ENCODE measurements at regions not wholly inside any gene's neighbourhood (a gene's known extent, or its start where the extent isn't known, plus 50 kb on each side); places are given as distances from the start of the nearest gene placed in this dataset.

DNA sequence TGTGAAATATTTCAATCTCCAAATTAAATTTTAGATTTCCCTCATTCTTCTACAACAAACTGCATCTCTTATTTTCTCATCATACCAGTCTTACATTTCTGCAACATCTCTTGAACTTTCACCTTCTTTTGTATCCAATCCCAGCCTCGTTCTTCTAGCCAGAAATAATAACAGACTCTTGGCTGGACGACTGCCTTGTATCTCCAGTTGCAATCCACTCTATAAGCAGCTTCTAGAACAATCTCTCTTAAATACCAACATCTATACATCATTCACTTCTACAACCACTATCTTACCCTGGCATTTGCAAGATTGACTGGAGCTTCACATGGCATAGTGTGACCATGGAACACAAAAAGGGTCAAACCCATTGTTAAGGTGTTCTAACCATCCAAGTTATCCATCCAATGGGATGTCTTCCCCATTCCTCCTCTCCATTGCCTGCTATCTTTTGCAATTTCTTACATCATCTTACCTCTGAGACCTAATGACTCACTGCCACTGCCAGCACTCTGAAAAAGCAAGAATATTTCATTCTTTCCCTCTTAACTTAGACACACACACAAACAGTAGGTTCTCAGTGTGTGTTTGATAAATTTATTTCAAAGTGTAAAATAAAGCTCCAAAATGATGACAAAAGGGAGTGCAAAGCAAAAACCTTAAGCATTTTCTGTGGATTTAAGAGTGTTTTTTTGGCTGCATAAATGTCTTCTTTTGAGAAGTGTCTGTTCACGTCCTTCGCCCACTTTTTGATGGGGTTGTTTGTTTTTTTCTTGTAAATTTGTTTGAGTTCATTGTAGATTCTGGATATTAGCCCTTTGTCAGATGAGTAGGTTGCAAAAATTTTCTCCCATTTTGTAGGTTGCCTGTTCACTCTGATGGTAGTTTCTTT lies 145.6 kb downstream of the METTL4 start:
- DNase-seq (ENCODE audit: low spot score) = no peak

DNA sequence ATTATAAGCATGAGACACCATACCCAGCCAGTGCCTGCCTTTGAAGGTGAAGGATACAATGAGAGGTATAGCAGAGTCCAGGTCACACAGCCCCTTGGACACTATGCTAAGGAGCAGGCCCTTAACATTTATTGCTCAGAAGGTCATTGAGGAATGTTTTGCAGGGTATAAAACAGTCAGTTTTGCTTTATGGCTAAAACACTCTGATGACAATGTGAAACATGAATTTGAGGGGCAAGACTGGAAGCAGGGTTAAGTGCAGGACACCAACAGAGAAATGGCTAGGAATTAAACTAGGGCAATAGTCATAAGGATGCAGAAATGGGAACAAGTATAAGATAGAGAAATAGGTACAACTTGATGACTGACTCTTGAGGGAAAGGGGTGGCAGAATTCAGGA lies 141.1 kb downstream of the METTL4 start:
- DNase-seq (ENCODE audit: low spot score) = no peak

DNA sequence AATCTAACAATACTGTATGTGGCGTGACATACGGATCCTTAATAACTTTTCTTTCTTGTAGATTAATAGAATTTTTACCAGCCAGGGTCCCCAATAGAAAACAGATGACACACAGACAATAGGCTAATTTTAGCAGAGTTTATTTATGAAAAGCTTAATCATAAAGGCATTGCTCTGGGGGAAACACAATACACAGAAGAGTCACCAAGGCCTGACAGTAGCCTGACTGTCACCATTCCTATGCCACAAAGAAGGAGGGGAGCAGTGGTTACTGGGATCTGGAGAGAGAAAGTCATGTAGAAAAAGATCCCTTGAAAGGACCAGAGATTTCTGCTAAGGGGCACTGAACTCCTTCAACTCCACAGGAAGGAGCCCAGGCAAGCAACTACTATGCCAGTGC lies 139.5 kb downstream of the METTL4 start:
- DNase-seq (ENCODE audit: low spot score) = no peak

DNA sequence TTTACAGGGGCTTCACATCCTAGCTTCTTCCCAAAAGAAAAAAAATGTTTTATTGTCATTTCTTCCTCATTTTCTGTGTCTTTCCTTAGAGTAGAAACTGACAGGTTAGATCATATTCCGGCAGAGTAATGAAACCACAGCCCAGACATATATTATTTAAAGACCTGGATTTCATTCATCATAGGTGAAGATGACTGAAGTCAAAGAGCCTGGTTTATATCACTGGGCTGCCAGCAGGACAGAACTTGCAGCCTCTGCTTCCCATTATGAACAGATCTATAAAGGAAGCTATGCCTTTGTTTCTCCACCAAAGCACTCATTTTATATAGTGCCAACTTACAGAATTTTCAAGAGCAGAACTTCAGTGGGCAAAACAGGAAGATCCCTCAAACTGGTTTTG lies 137.9 kb downstream of the METTL4 start:
- no peak for DNase-seq (ENCODE audit: low spot score)

DNA sequence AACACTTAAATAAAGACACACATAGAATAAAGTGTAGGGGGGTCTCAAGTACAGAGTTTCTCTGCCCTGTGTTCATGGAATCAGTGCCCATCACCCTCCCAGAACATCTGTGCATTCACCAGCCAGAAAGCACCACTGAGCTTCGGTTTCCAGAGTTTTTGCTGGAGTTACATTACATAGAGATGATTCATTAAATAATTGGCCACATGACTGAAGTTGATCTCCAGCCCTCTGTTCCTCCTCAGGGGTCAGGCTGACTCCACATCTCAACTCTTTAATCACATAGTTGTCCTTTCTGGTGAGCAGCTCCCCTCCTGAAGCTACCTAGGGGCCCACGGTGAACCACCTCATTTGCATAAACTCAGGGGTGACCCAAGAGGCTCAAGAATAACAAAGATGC lies 129.8 kb downstream of the METTL4 start:
- no peak for DNase-seq (ENCODE audit: low spot score)

DNA sequence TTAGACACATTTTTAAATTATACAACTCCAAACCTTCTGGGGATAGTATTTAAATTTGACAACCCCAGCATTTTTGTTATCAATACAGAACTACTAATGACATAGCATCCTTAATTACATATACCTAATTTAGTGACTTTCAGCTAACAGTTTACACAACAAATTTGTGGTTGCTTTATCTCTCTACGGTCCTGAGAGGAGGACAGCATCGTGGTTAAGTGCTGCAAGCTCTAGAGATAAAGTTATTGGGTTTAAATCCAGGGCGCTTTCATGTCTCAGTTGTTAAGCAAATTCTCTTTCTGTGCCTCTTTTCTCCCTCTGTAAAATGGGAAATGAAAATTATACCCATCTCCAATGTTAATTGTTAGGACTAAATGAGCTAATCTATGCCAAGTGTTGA lies 129.3 kb downstream of the METTL4 start:
- DNase-seq (ENCODE audit: low spot score) = no peak

DNA sequence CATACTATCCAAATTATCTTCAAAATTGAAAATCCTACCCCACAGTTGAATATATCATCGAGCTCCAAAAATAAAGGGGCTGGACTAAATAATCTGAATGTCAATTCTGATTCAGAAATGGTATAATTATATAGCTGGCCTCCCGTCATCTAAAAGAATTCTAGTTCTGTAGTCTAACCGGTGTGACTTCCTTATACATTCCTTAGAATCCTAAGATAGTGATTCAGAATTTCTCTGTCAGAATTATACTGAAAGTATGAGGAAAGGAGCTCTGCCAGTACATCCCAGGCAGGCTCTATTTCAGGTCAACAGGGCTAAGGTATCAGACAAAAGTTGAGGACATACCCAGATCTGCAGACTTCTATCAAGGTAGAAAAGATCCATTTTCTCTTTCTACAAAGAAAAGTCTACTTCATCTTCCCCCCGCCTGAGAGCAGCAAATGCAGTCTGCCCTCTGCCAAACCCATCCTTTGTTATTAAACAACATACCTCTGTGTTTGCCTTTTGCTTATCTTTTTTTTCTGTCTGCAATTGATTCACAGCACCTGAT lies 128.5 kb downstream of the METTL4 start:
- DNase-seq (ENCODE audit: low spot score) = no peak

DNA sequence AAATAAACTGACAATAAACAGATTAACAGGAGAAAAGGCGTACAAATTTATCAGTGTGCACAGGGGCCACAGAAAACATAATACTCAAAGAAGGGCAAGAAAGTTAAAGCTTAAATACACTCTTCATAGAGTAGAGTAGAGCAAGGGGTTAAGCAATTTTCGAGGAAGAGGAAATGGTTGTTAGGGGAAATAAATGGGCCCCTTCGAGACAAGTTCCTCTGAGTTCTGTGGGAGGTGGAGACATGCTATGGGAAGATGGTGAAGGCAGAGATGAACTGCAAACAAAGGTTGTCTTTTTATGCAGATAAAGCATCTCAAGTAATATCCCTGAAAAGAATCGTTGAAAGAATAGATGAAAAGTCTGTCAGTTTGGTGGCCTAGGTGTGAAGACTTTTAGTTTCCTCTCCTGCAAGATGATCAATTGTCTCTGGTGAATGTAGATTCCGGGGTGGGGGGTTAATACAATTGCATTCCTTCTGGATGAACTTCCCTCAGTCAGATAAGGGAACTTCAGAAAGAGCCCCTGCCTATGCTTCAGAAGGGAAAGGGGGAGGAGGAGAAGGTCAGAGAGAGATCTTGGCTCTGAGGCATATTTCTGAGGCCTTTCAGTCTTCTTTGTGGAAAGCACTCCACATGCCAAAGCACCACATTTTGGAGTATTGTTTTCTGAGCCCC lies 127.0 kb downstream of the METTL4 start:
- no peak for DNase-seq (ENCODE audit: low spot score)

DNA sequence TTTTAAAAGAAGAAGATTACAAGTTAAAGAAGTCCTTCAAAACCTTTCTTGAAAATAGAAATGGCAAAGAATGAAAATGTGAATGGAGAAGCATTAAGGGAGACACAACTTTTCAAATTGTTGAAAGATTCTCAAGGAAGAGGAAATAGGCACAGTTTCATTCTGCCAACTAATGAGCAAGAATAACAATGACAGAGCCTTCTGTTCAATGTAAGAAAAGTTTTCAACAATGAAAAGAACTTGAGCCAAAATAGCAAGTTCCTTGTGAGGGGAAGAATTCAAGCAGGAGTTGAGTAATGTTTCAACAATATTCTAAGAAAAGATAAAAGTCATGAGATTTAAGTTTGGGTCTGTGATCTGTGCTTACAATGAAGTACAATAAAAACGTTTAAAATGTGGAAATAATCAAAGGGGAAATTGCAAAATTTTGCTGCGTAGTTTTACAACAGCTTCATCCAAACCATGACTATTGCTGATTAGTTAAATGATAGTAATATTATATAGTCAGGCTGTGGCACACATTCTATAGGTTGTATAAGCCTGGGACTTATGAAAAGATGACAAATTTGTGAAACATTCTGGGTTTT lies 122.6 kb downstream of the METTL4 start:
- DNase-seq (ENCODE audit: low spot score) = no peak

DNA sequence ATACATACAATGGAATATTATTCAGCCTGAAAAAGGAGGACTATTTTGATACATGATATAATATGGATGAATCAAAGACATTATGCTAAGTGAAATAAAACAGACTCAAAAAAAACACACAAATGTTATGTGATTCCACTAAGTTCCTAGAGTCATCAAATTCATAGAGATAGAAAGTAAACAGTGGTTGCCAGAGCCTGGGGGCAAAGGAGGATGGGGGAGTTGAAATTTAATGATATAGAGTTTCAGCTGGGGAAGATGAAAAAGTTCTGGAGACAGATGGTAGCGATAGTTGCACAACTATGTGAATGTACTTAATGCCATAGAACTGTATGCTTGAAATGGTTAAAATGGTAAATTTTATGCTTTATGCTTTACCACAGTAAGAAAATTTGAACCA lies 119.7 kb downstream of the METTL4 start:
- DNase-seq (ENCODE audit: low spot score) = no peak

DNA sequence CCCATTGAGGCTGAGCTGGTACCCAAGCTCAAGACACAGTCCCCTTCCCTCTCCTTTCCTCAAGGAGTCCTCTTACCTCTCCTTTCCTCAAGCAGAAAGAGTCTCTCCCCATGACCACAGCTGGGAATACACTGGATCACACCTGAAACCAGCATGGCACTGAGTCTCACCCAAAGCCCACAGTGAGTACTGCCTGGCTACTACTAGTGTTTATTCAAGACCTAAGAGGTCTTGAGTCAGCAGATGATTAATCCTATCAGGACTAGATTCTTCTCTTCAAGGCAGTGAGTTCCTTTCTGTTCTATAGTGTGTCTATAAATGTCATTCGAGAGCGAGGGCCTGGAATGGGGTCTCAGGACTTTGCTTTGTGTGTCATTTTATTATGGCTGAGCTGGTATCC lies 111.4 kb downstream of the METTL4 start:
- DNase-seq (ENCODE audit: low spot score) = no peak

DNA sequence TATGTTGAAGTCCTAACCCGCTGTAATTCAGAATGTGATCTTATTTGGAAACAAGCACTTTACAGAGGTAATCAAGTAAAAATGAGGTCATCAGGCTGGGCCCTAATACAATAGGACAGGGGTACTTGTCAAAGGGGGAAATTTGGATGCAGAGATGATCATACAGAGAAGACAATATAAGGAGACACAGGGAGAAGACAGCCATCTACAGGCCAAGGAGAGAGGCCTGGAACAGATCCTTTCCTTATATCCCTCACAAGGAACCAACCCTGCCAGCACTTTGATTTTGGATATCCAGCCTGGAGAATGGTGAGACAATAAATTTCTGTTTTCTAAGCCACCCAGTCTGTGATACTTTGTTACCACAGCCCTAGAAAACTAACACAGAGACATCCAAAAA lies 104.3 kb downstream of the METTL4 start:
- DNase-seq (ENCODE audit: low spot score) = no peak

DNA sequence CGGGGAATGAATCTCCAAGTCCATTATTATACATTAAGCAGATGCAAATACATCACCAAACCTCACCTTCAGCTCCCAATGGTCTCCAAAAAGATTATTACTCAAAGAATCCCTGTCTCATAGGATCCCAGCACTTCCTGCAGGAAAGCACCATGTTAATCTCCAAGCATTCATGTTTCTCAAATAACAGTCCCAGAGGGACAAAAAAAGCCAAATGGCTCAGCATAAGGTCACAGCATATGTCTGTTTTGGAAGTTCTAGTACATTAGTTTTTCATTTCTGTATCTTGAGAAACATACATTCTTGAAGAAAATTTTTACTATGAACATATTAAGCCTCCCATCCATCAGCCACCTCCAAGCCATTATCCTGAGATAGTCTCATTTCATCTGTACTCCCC lies 103.3 kb downstream of the METTL4 start:
- DNase-seq (ENCODE audit: low spot score) = no peak

DNA sequence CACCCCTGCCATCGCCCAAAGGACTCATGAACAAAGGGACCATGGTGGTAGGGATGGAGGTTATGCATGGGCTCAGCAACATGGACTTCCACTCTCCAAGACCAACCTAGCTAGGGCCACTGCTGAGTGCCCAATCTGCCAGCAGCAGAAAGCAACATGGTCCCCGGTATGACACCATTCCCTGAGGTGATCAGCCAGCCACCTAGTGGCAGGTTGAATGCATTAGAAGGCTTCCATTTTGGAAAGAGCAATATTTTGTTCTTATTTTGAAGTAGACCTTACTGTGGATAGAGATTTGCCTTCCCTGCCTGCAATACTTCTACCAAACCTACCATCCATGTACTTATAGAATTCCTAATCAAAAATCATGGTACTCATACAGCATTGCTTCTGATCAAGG lies 99.8 kb downstream of the METTL4 start:
- no peak for DNase-seq (ENCODE audit: low spot score)

DNA sequence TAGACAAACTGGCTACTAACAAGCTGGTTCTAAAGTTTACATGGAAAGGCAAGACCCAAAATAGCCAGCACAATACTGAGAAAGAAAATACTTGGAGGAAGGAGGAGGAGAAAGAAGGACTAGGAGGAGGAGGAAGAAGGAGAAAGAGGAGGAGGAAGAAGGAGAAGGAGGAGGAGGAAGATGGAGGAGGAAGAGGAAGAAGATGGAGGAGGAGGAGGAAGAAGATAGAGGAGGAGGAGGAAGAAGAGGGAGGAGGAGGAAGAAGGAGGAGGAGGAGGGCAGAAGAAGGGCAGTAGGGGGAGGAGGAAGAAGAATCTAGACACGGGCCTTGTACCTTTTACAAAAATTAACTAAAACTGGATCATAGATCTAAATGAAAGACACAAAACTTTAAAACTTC lies 92.6 kb downstream of the METTL4 start:
- no peak for DNase-seq (ENCODE audit: low spot score)

DNA sequence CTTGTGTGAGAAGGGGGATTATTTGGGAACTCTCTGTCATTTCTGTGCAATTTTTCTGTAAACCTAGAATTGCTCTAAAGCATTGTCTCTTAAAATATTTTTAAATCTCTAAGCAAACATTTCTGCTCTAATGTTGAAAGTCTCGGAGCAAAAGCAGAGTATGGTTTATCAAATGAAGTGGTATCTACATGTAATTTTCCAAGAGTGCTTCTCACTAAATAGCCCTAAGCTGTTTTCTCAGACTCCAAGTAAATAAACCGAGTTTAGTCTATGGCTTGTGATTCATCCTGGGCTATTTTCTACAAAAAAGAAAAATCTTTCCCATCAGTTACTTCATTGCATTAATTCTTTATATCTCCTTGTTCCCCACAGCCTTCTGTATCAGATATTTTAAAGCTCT lies 90.8 kb downstream of the METTL4 start:
- DNase-seq (ENCODE audit: low spot score) = no peak

DNA sequence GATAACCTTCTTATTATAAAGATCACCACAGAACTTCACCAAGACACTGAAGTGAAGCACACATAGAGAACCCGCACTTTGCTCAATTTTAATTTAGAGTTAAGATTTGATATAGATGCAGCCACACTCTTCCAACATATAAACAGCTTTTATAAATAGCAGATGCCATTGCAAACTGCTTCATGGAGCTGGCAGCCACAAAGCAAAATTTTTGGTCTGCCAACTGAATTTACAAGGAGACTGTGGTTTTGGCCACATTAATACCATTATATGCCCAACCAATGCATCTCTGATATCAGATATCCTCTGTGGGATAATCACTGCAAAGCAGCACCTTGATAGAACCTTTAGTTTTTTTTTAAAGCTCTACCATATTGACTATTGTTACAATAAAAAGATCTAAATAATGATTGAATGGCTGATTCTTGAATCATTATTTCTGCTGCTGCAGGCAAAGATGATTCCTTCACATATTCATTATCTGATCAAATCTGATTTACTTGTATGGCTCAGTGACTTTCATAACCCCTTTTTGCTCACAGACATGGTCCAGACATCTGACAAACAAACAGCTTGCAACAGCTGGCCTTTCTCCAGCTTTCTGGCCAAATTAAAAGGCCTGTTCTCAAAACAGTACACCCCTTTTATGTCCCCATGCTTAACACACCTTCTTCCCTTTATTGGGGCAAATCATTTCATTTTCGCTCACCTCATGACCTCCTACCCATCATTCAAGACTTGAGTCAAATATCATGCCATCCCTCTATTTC lies 88.4 kb downstream of the METTL4 start:
- DNase-seq (ENCODE audit: low spot score) = no peak

DNA sequence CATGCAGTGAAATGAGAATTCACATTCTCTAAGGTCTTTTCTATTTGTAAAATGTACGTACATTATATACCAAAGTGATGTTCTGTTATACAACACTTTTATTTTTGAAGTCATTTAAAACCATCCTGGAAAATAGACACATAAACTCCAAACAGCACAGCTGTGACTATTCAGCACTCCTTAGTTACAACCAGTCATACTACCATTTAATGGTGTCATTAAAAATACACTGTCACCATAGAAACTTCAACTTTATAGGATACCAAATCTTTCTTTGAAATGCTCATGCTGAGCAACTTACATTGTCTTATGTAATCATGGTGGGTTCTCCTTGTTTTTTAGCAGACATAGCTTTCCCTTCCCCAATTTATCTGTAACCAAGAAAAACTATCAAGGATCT lies 85.3 kb downstream of the METTL4 start:
- DNase-seq (ENCODE audit: low spot score) = no peak

DNA sequence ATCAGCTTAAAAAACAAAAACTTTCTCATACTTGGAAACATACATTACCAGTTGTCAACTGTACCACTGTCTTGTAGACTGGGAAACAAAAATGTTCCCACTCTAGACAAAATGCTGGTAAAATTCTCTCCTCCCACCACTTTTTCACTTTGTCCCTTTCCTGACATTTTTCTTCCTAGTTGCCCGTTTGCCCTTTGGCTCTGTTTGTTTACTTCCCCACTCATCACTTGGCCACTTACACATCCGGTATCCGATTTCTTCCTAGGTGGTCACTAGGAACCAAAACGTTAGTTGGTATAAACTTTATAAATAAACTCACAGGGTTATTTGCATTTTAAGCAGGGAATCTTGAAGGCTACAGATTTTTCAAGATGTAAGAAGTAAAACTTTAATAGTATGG lies 84.9 kb downstream of the METTL4 start:
- no peak for DNase-seq (ENCODE audit: low spot score)

Data from CD4-positive, alpha-beta T cell treated with Interleukin-15 for 4 hours (primary cell).